HL-60 (cell line): ENCODE measurements at regions not wholly inside any gene's neighbourhood (a gene's known extent, or its start where the extent isn't known, plus 50 kb on each side); places are given as distances from the start of the nearest gene placed in this dataset.

Experiments used
- DNase-seq, 2 experiments: peaks; one replicate each; pipeline ENCODE4 v3.0.0-alpha.2; 2010 to 2020; ENCODE audit warnings: low read depth in 1 of 2, low spot score in 1 of 2
- H3K27ac ChIP-seq: fragments of 250-450 bp; sonication (Bioruptor Pico); replicated peaks from 2 replicates; pipeline ENCODE4 v1.5.1; 2020; ENCODE audit warnings: mild to moderate bottlenecking, moderate library complexity
- H3K27me3 ChIP-seq: fragments of 250-450 bp; sonication (Bioruptor Pico); 2 replicates; pipeline ENCODE4 v1.5.1; 2021; ENCODE audit warnings: mild to moderate bottlenecking, moderate library complexity; ENCODE audit not compliant: insufficient read depth, poor library complexity, severe bottlenecking
- H3K4me3 ChIP-seq: replicated peaks from 2 replicates; pipeline ENCODE4 v1.5.1; 2011; ENCODE audit warnings: mild to moderate bottlenecking, control low read depth, low read length; ENCODE audit not compliant: insufficient read depth
- CTCF ChIP-seq: IDR thresholded peaks from one replicate; pipeline ENCODE4 v1.5.1; 2011; ENCODE audit warnings: low read length, control low read depth, inconsistent platforms; ENCODE audit not compliant: insufficient read depth
- GABPA ChIP-seq: IDR thresholded peaks from 2 replicates; pipeline ENCODE4 v1.6.1; 2012; ENCODE audit warnings: low read depth
- POLR2AphosphoS5 ChIP-seq: IDR thresholded peaks from 2 replicates; pipeline ENCODE4 v1.6.1; 2012; ENCODE audit warnings: low read depth
- REST ChIP-seq: IDR thresholded peaks from 2 replicates; pipeline ENCODE4 v1.6.1; 2012; ENCODE audit warnings: low read depth; ENCODE audit not compliant: insufficient replicate concordance
- SPI1 ChIP-seq: IDR thresholded peaks from 2 replicates; pipeline ENCODE4 v1.6.1; 2012; ENCODE audit warnings: low read depth, mild to moderate bottlenecking, borderline replicate concordance

- no peak for DNase-seq
- Histone ChIP-seq H3K27me3 (no peaks in the 10 kb centered on the region), H3K27ac (no peak overlapping the region), H3K4me3 (no peak overlapping the region)
- no peak for TF ChIP-seq REST
- no peak for TF ChIP-seq GABPA
- no peak for TF ChIP-seq POLR2AphosphoS5
- TF ChIP-seq SPI1 = no peak
- no peak for TF ChIP-seq CTCF
Measured at GRCh38 chr4:91984466-91984865, 319.3 kb upstream of the GRID2 start.

- no peaks in the 10 kb centered on the region for H3K27me3 ChIP-seq
Measured at GRCh38 chr4:91989914-91990313, 313.9 kb upstream of the GRID2 start.

GRCh38 chr4:91990726-91991125 lies 313.0 kb upstream of the GRID2 start:
- no peak overlapping the region for H3K4me3 ChIP-seq
- TF ChIP-seq REST = no peak
- TF ChIP-seq CTCF = no peak
- TF ChIP-seq GABPA = no peak
- TF ChIP-seq SPI1 = no peak
- no peak for TF ChIP-seq POLR2AphosphoS5
- no peaks in the 10 kb centered on the region for H3K27me3 ChIP-seq
- DNase-seq = no peak
- no peak overlapping the region for H3K27ac ChIP-seq

More at GRCh38 chr4:91989914-91990313, 313.9 kb upstream of the GRID2 start:
- no peak for DNase-seq
- Histone ChIP-seq H3K27ac (no peak overlapping the region), H3K4me3 (no peak overlapping the region)
- TF ChIP-seq SPI1 = no peak
- no peak for TF ChIP-seq GABPA
- no peak for TF ChIP-seq POLR2AphosphoS5
- TF ChIP-seq CTCF = no peak
- no peak for TF ChIP-seq REST
